ENCODE measurements at regions not wholly inside any gene's neighbourhood (a gene's known extent, or its start where the extent isn't known, plus 50 kb on each side); places are given as distances from the start of the nearest gene placed in this dataset.

DNA sequence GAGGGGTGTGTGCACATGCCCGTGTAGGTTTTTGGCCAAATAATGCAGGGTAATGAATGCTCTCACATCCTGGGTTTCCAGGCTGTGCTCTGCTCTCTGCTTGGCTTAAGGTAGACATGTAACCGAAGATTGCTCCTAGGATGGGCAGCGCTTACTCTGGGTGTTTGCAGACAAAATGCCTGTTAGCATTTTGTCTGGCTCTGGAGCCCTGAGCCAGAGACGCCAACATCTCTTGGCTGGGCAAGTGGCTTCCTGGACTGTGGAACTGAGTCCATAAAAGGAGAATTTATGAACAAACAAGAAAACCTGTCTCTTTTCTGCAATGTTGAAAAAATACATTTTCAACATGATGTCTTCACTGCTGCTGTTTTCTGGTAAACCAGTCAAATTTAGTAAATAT, 96.0 kb upstream of the TSPAN2 start:
- no peak overlapping the region for H3K4me2 ChIP-seq (ENCODE audit: control insufficient read depth, insufficient read depth)
- no peaks in the 10 kb centered on the region for H3K9me3 ChIP-seq (replicated peaks; ENCODE audit: control insufficient read depth, insufficient read depth, low read length)
- H3K9ac ChIP-seq (ENCODE audit: control insufficient read depth, insufficient read depth, low read length): no peak overlapping the region
- ChIA-PET POLR2A (no interaction called here), CTCF (interaction anchor here (0.8 to 0.9 kb wide), 2 partner anchors 45 to 46 kb away, joined by 4 read pairs; no protein-coding TSS in a partner anchor), SMC1A (ENCODE audit: uncharacterized antibody, unreplicated experiment) (no interaction called here), RAD21 (ENCODE audit: unreplicated experiment) (no interaction called here)
- 54% methylated on average over 4 of the region's 4 CpGs for WGBS (ENCODE audit: insufficient coverage, insufficient replicate concordance, low lambda C conversion rate, missing lambda C conversion rate)
- ATAC-seq (no peak), FAIRE-seq (no peak), DNase-seq (ENCODE audit: low read depth, low spot score) (no peak)
- H3K4me1 ChIP-seq (ENCODE audit: control insufficient read depth, insufficient read depth, low read length): no peaks in the 10 kb centered on the region
- no peak overlapping the region for H3K27ac ChIP-seq (ENCODE audit: control insufficient read depth, insufficient read depth)
- no peaks in the 10 kb centered on the region for H3K79me2 ChIP-seq (ENCODE audit: control insufficient read depth, insufficient read depth, low read length)
- H3K4me3 ChIP-seq: no peak overlapping the region
- H2AFZ ChIP-seq (ENCODE audit: control insufficient read depth, low read depth, low read length): no peak overlapping the region
- no peaks in the 10 kb centered on the region for H3K36me3 ChIP-seq (ENCODE audit: control insufficient read depth in 2 of 2, insufficient read depth in 2 of 2, low read length in 1 of 2)
- no TSS peak for BruUV-seq (replicated peaks)
- in situ Hi-C loops (cut with MboI): no loop called here
- TF ChIP-seq ZBED1 (IDR thresholded peaks at IDR 0.05; ENCODE audit: borderline replicate concordance): no peak
- TF ChIP-seq SUZ12 (IDR thresholded peaks at IDR 0.05; ENCODE audit: unreplicated experiment): no peak
- no peak for TF ChIP-seq ZBTB4 (CRISPR knock-in tag; IDR thresholded peaks at IDR 0.05)
- no peak for TF ChIP-seq BMI1 (IDR thresholded peaks at IDR 0.05; ENCODE audit: borderline replicate concordance)
- no peak for TF ChIP-seq RELA (IDR thresholded peaks at IDR 0.05; ENCODE audit: borderline replicate concordance, partially characterized antibody)
- no peak for TF ChIP-seq IKZF2 (IDR thresholded peaks at IDR 0.05)
- no peak for TF ChIP-seq ZBTB40 (IDR thresholded peaks at IDR 0.05; ENCODE audit: borderline replicate concordance)
- TF ChIP-seq IRF5 (IDR thresholded peaks at IDR 0.05; ENCODE audit: borderline replicate concordance): no peak
- TF ChIP-seq, protein P1, sequence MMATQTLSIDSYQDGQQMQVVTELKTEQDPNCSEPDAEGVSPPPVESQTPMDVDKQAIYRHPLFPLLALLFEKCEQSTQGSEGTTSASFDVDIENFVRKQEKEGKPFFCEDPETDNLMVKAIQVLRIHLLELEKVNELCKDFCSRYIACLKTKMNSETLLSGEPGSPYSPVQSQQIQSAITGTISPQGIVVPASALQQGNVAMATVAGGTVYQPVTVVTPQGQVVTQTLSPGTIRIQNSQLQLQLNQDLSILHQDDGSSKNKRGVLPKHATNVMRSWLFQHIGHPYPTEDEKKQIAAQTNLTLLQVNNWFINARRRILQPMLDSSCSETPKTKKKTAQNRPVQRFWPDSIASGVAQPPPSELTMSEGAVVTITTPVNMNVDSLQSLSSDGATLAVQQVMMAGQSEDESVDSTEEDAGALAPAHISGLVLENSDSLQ (IDR thresholded peaks at IDR 0.05): no peak
- no peaks in the 10 kb centered on the region for H4K20me1 ChIP-seq (ENCODE audit: control insufficient read depth, insufficient read depth)
- intact Hi-C loops (cut with micrococcal nuclease; ENCODE audit: unreplicated experiment): no loop called here
- no peaks in the 10 kb centered on the region; a peak in 1 of 4 replicates for H3K27me3 ChIP-seq (replicated peaks in 1 of 2; ENCODE audit: control insufficient read depth in 2 of 2, insufficient read depth in 2 of 2, low read length in 1 of 2)

Measured in GM12878 (cell line).